ENCODE measurements at regions not wholly inside any gene's neighbourhood (a gene's known extent, or its start where the extent isn't known, plus 50 kb on each side); places are given as distances from the start of the nearest gene placed in this dataset.

- no peak for DNase-seq (ENCODE audit: low read depth)
Observed at GRCh38 chr5:61686491-61687257, 354.6 kb downstream of the ZSWIM6 start.

GRCh38 chr5:61687371-61687770, 355.3 kb downstream of the ZSWIM6 start:
- no peak for DNase-seq (ENCODE audit: low read depth)

GRCh38 chr5:61689153-61689846, 357.2 kb downstream of the ZSWIM6 start:
- no peak for DNase-seq (ENCODE audit: low read depth)

GRCh38 chr5:61697809-61698558, 365.9 kb downstream of the ZSWIM6 start:
- no peak for DNase-seq (ENCODE audit: low read depth)

- DNase-seq (ENCODE audit: low read depth), result peak; percentile 18
Observed at GRCh38 chr5:61701877-61702602, 370.0 kb downstream of the ZSWIM6 start.

GRCh38 chr5:61702784-61703183, 370.7 kb downstream of the ZSWIM6 start:
- no peak for DNase-seq (ENCODE audit: low read depth)

- no peak for DNase-seq (ENCODE audit: low read depth)
Observed at GRCh38 chr5:61704289-61704688, 372.2 kb downstream of the ZSWIM6 start.

- no peak for DNase-seq (ENCODE audit: low read depth)
Observed at GRCh38 chr5:61706751-61707150, 374.7 kb downstream of the ZSWIM6 start.

- DNase-seq (ENCODE audit: low read depth), result no peak
Observed at GRCh38 chr5:61719124-61719523, 387.1 kb downstream of the ZSWIM6 start.

- DNase-seq (ENCODE audit: low read depth), result no peak
Observed at GRCh38 chr5:61720829-61721228, 388.8 kb downstream of the ZSWIM6 start.

- DNase-seq (ENCODE audit: low read depth), result no peak
Observed at GRCh38 chr5:61724102-61724501, 392.0 kb downstream of the ZSWIM6 start.

GRCh38 chr5:61728287-61728686, 396.2 kb downstream of the ZSWIM6 start:
- no peak for DNase-seq (ENCODE audit: low read depth)

- no peak for DNase-seq (ENCODE audit: low read depth)
Observed at GRCh38 chr5:61730866-61731265, 398.8 kb downstream of the ZSWIM6 start.

GRCh38 chr5:61731267-61731945, 399.3 kb downstream of the ZSWIM6 start:
- no peak for DNase-seq (ENCODE audit: low read depth)

GRCh38 chr5:61731946-61732314, 399.9 kb downstream of the ZSWIM6 start:
- DNase-seq (ENCODE audit: low read depth), result no peak

- DNase-seq (ENCODE audit: low read depth), result no peak
Observed at GRCh38 chr5:61732369-61732768, 400.3 kb downstream of the ZSWIM6 start.

- no peak for DNase-seq (ENCODE audit: low read depth)
Observed at GRCh38 chr5:61732796-61733195, 400.7 kb downstream of the ZSWIM6 start.

GRCh38 chr5:61734001-61734400, 401.9 kb downstream of the ZSWIM6 start:
- no peak for DNase-seq (ENCODE audit: low read depth)

GRCh38 chr5:61734966-61735365, 402.9 kb downstream of the ZSWIM6 start:
- no peak for DNase-seq (ENCODE audit: low read depth)

GRCh38 chr5:61735531-61735930, 403.5 kb downstream of the ZSWIM6 start:
- DNase-seq (ENCODE audit: low read depth), result no peak

GRCh38 chr5:61735995-61736394, 403.9 kb downstream of the ZSWIM6 start:
- no peak for DNase-seq (ENCODE audit: low read depth)

Measured in stromal cell of bone marrow (primary cell).